ENCODE measurements at regions not wholly inside any gene's neighbourhood (a gene's known extent, or its start where the extent isn't known, plus 50 kb on each side); places are given as distances from the start of the nearest gene placed in this dataset.

DNA sequence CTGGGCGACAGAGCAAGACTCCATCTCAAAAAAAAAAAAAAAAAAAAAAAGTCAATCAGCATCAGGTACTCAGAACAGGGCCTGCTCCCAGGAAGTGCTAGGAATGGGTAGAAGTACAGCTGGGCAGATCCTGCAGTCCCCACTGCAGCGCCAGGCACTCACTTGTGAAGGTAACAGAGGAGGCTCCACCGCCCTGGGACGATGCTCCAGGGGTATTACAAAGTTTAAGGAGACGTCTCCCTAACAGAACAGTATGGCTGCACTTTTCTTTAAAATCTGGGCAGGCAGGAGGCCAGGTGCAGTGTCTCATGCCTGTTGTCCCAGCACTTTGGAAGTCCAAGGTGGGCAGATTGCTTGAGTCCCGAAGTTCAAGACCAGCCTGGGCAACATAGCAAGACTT lies 1449.0 kb downstream of the BRD1 start:
- no peak overlapping the region for H3K27ac ChIP-seq (ENCODE audit: low read depth, low read length)
- H3K36me3 ChIP-seq (ENCODE audit: control insufficient read depth, insufficient read depth, low read length): no peaks in the 10 kb centered on the region
- no peaks in the 10 kb centered on the region for H3K4me1 ChIP-seq (ENCODE audit: control insufficient read depth, insufficient read depth, low read length)
- no peak overlapping the region for H3K9ac ChIP-seq (ENCODE audit: low read length)
- H3K4me3 ChIP-seq (ENCODE audit: low read length): no peak overlapping the region
- no peaks in the 10 kb centered on the region for H3K27me3 ChIP-seq (ENCODE audit: control insufficient read depth, insufficient read depth, low read length)

DNA sequence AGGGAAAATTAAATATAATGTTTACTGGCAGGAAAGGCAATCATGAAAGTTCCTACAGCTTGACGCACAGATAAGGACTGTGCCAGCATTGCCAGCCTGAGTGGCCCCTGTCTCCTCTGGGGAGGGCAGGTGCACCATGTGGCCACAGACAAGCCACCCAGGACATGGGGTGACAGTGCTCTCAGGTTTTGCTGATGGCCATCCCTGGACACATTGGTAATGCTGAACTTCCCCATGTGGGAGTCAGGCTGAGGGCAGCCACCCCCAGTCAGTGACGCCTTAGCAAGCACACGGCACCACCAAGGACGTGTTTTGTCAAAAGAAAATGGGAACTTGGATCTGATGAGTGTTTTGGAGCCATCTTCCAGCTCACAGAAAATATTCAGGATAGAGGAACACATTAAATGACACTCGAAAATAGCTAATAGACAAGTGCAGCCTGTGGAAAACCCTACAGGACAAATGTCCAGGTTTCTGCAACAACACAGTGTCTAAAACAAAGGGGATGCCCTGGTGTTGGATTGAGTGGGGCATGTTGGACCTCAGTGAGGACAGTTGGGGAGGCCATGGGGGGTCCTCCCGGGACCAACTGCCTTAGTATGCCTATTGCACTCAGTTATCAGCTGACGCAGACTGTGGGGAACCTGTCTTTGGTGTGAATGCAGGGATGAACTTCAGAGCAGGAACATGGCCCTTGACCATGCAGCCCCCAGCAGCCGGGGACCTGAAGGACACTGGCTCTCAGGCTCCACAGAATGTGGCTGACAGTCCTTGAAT lies 1450.5 kb downstream of the BRD1 start:
- Histone ChIP-seq H3K27ac (ENCODE audit: low read depth, low read length) (no peak overlapping the region), H3K27me3 (ENCODE audit: control insufficient read depth, insufficient read depth, low read length) (no peaks in the 10 kb centered on the region), H3K4me3 (ENCODE audit: low read length) (no peak overlapping the region), H3K36me3 (ENCODE audit: control insufficient read depth, insufficient read depth, low read length) (no peaks in the 10 kb centered on the region), H3K4me1 (ENCODE audit: control insufficient read depth, insufficient read depth, low read length) (no peaks in the 10 kb centered on the region), H3K9ac (ENCODE audit: low read length) (no peak overlapping the region)

DNA sequence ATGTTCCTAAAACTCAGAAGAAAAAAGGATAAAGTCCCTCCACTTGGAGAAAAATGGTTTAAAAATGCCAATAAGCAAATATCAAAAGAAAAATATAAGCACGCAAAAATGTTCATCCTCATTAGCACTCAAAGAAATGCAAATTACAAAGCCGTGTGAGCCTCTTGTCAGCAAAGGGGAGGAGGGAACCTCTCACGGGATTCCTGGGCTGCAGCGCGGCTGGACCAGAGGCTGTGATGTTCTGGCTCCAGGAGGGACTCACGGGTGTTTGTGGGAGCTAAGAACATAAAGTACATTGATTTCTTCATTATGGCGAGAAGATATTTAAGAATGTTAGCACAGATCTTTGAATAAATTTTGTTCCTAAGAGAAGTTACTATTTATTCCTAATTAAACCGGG lies 1451.2 kb downstream of the BRD1 start:
- Histone ChIP-seq H3K4me1 (ENCODE audit: control insufficient read depth, insufficient read depth, low read length) (no peaks in the 10 kb centered on the region), H3K27ac (ENCODE audit: low read depth, low read length) (no peak overlapping the region), H3K36me3 (ENCODE audit: control insufficient read depth, insufficient read depth, low read length) (no peaks in the 10 kb centered on the region), H3K27me3 (ENCODE audit: control insufficient read depth, insufficient read depth, low read length) (no peaks in the 10 kb centered on the region), H3K4me3 (ENCODE audit: low read length) (no peak overlapping the region), H3K9ac (ENCODE audit: low read length) (no peak overlapping the region)

- Histone ChIP-seq H3K36me3 (ENCODE audit: control insufficient read depth, insufficient read depth, low read length) (no peaks in the 10 kb centered on the region), H3K27me3 (ENCODE audit: control insufficient read depth, insufficient read depth, low read length) (no peaks in the 10 kb centered on the region), H3K27ac (ENCODE audit: low read depth, low read length) (no peak overlapping the region), H3K9ac (ENCODE audit: low read length) (no peak overlapping the region), H3K4me3 (ENCODE audit: low read length) (no peak overlapping the region), H3K4me1 (ENCODE audit: control insufficient read depth, insufficient read depth, low read length) (peaks cover 3% of the 10 kb centered on the region)
These were observed 1454.0 kb downstream of the BRD1 start for GRCh38 chr22:48373626-48374173.

DNA sequence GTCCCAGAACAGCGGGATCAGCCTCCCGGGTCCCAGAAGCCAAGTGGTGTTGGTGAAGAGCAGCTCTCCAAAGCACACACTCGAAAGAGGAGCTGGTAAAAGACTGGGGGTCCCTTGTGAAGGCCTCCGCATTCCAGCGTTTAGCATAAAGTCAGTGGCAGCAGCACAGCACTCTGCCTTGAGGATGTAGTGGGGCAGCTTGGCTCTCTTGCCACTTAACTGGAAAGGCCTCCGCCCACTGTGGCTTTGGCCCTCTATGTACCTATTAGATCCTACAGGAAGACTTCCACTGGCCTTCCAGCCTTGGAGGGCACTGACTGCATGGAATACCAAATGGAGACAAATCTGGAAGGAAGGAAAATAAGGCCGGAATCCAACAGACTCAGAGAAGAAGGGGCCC lies 1455.3 kb downstream of the BRD1 start:
- Histone ChIP-seq H3K9ac (ENCODE audit: low read length) (no peak overlapping the region), H3K36me3 (ENCODE audit: control insufficient read depth, insufficient read depth, low read length) (no peaks in the 10 kb centered on the region), H3K27ac (ENCODE audit: low read depth, low read length) (no peak overlapping the region), H3K4me1 (ENCODE audit: control insufficient read depth, insufficient read depth, low read length) (peaks cover 3% of the 10 kb centered on the region), H3K4me3 (ENCODE audit: low read length) (no peak overlapping the region), H3K27me3 (ENCODE audit: control insufficient read depth, insufficient read depth, low read length) (no peaks in the 10 kb centered on the region)

DNA sequence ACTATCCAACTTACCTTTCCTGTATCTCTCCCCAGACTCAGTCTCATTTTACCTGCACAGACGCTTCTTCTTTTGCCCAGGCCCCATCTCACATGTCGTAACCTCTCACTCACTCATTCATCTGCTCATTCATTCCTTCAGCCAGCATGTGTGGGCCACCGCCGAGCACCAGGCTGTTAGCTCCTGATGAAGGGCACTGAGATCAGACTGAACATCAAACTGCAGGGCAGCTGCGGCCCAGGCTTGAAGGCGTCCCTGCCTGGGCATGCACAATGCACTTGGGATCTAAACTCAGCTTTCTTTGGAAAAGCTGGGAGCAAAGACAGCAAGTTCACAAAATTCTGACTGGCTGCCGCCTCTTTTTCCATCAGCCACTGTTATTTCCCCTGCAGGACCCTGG lies 1456.3 kb downstream of the BRD1 start:
- H3K27me3 ChIP-seq (ENCODE audit: control insufficient read depth, insufficient read depth, low read length): no peaks in the 10 kb centered on the region
- no peak overlapping the region for H3K4me3 ChIP-seq (ENCODE audit: low read length)
- no peak overlapping the region for H3K9ac ChIP-seq (ENCODE audit: low read length)
- H3K36me3 ChIP-seq (ENCODE audit: control insufficient read depth, insufficient read depth, low read length): no peaks in the 10 kb centered on the region
- H3K4me1 ChIP-seq (ENCODE audit: control insufficient read depth, insufficient read depth, low read length): peaks cover 3% of the 10 kb centered on the region
- H3K27ac ChIP-seq (ENCODE audit: low read depth, low read length): no peak overlapping the region

- H3K27me3 ChIP-seq (ENCODE audit: control insufficient read depth, insufficient read depth, low read length): no peaks in the 10 kb centered on the region
These were observed 1457.0 kb downstream of the BRD1 start for GRCh38 chr22:48370508-48371325.

GRCh38 chr22:48369789-48370507 lies 1457.7 kb downstream of the BRD1 start:
- no peak overlapping the region for H3K9ac ChIP-seq (ENCODE audit: low read length)
- no peak overlapping the region for H3K4me3 ChIP-seq (ENCODE audit: low read length)
- no peaks in the 10 kb centered on the region for H3K36me3 ChIP-seq (ENCODE audit: control insufficient read depth, insufficient read depth, low read length)
- H3K27me3 ChIP-seq (ENCODE audit: control insufficient read depth, insufficient read depth, low read length): no peaks in the 10 kb centered on the region
- H3K4me1 ChIP-seq (ENCODE audit: control insufficient read depth, insufficient read depth, low read length): peaks cover 3% of the 10 kb centered on the region
- no peak overlapping the region for H3K27ac ChIP-seq (ENCODE audit: low read depth, low read length)

More at GRCh38 chr22:48370508-48371325, 1457.0 kb downstream of the BRD1 start:
- Histone ChIP-seq H3K4me1 (ENCODE audit: control insufficient read depth, insufficient read depth, low read length) (peaks cover 3% of the 10 kb centered on the region), H3K9ac (ENCODE audit: low read length) (no peak overlapping the region), H3K36me3 (ENCODE audit: control insufficient read depth, insufficient read depth, low read length) (no peaks in the 10 kb centered on the region), H3K27ac (ENCODE audit: low read depth, low read length) (no peak overlapping the region), H3K4me3 (ENCODE audit: low read length) (no peak overlapping the region)

GRCh38 chr22:48368975-48369525 lies 1458.6 kb downstream of the BRD1 start:
- Histone ChIP-seq H3K27ac (ENCODE audit: low read depth, low read length) (no peak overlapping the region), H3K27me3 (ENCODE audit: control insufficient read depth, insufficient read depth, low read length) (no peaks in the 10 kb centered on the region), H3K36me3 (ENCODE audit: control insufficient read depth, insufficient read depth, low read length) (no peaks in the 10 kb centered on the region), H3K4me1 (ENCODE audit: control insufficient read depth, insufficient read depth, low read length) (peaks cover 3% of the 10 kb centered on the region), H3K4me3 (ENCODE audit: low read length) (no peak overlapping the region), H3K9ac (ENCODE audit: low read length) (no peak overlapping the region)

- Histone ChIP-seq H3K27ac (ENCODE audit: low read depth, low read length) (no peak overlapping the region), H3K9ac (ENCODE audit: low read length) (no peak overlapping the region), H3K36me3 (ENCODE audit: control insufficient read depth, insufficient read depth, low read length) (no peaks in the 10 kb centered on the region), H3K4me3 (ENCODE audit: low read length) (no peak overlapping the region), H3K4me1 (ENCODE audit: control insufficient read depth, insufficient read depth, low read length) (peaks cover 3% of the 10 kb centered on the region), H3K27me3 (ENCODE audit: control insufficient read depth, insufficient read depth, low read length) (no peaks in the 10 kb centered on the region)
These were observed 1459.9 kb downstream of the BRD1 start for GRCh38 chr22:48367731-48368130.

DNA sequence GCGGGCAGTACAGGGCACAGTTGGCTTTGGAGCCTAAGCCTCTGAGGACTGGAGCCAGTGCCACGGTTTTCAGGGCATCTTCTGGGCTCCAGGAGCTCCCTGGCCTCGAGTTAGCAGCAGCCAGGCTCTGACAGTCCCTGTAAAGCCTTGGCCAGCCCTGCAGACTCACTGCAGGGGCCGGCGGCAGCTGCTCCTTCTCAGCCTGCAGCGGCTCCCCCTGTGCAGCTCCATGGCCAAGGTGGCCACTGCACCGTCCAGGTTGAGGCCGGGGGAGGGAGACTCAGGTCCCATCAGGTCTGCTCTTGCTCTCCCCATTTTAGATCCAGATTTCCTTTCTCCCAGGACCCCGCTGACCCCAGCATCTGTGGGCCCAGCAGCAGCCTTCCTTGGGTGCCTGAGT lies 1461.1 kb downstream of the BRD1 start:
- H3K4me1 ChIP-seq (ENCODE audit: control insufficient read depth, insufficient read depth, low read length): peaks cover 3% of the 10 kb centered on the region
- H3K4me3 ChIP-seq (ENCODE audit: low read length): no peak overlapping the region
- H3K27me3 ChIP-seq (ENCODE audit: control insufficient read depth, insufficient read depth, low read length): no peaks in the 10 kb centered on the region
- H3K9ac ChIP-seq (ENCODE audit: low read length): no peak overlapping the region
- H3K27ac ChIP-seq (ENCODE audit: low read depth, low read length): no peak overlapping the region
- no peaks in the 10 kb centered on the region for H3K36me3 ChIP-seq (ENCODE audit: control insufficient read depth, insufficient read depth, low read length)

- Histone ChIP-seq H3K4me3 (ENCODE audit: low read length) (no peak overlapping the region), H3K4me1 (ENCODE audit: control insufficient read depth, insufficient read depth, low read length) (peaks cover 3% of the 10 kb centered on the region), H3K27ac (ENCODE audit: low read depth, low read length) (no peak overlapping the region), H3K27me3 (ENCODE audit: control insufficient read depth, insufficient read depth, low read length) (no peaks in the 10 kb centered on the region), H3K36me3 (ENCODE audit: control insufficient read depth, insufficient read depth, low read length) (no peaks in the 10 kb centered on the region), H3K9ac (ENCODE audit: low read length) (no peak overlapping the region)
These were observed 1461.6 kb downstream of the BRD1 start for GRCh38 chr22:48366056-48366455.
